ENCODE measurements at regions not wholly inside any gene's neighbourhood (a gene's known extent, or its start where the extent isn't known, plus 50 kb on each side); places are given as distances from the start of the nearest gene placed in this dataset.
"Not testable (repeated sequence)": the region's sequence is repeated elsewhere in the genome, so short reads cannot be mapped to it uniquely, and the experiment has no call there.

DNA sequence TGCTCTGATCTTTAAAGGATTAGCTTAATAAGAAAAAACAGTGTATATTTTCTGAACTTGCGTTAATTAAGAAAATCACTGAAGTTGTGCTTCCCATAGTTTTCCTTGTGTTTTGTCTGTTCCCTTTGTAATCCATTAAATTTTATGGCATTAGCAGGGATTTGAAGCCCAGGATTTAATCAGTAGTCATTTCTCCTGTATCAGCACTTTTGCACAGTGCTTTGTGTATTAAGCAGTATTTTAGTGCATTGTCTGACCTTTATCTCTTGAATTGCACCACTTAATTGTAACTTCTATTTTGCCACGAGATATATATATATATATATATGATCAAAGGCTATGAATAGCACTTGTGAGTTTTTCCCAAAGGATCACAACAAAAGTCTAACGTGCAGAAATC, 133.7 kb downstream of the S1PR1 start:
- TF ChIP-seq, protein P1, sequence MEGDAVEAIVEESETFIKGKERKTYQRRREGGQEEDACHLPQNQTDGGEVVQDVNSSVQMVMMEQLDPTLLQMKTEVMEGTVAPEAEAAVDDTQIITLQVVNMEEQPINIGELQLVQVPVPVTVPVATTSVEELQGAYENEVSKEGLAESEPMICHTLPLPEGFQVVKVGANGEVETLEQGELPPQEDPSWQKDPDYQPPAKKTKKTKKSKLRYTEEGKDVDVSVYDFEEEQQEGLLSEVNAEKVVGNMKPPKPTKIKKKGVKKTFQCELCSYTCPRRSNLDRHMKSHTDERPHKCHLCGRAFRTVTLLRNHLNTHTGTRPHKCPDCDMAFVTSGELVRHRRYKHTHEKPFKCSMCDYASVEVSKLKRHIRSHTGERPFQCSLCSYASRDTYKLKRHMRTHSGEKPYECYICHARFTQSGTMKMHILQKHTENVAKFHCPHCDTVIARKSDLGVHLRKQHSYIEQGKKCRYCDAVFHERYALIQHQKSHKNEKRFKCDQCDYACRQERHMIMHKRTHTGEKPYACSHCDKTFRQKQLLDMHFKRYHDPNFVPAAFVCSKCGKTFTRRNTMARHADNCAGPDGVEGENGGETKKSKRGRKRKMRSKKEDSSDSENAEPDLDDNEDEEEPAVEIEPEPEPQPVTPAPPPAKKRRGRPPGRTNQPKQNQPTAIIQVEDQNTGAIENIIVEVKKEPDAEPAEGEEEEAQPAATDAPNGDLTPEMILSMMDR (conservative IDR thresholded peaks at IDR 0.05) = no peak
- H3K27ac ChIP-seq = no peak overlapping the region

- TF ChIP-seq, protein P1 (conservative IDR thresholded peaks at IDR 0.05) = no peak
- H3K27ac ChIP-seq = no peak overlapping the region
Observed at GRCh38 chr1:101371259-101371658, 134.4 kb downstream of the S1PR1 start.

- TF ChIP-seq, protein P1 (conservative IDR thresholded peaks at IDR 0.05) = no peak
- H3K27ac ChIP-seq = no peak overlapping the region
Observed at GRCh38 chr1:101373570-101373969, 136.8 kb downstream of the S1PR1 start.

DNA sequence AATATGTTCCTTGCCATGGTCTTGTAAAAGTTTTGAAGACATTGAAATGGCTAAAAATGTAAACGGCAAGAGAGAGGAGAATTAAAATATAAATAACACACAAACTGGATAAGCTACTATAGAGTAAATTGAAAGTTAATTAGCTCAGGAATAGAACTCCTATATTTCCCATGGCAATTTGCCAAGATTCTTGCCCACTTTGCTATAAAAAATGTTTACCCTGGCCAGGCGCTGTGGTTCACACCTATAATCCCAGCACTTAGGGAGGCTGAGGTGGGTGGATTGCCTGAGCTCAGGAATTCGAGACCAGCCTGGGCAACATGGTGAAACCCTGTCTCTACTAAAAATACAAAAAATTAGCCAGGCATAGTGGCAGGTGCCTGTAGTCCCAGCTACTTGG, 138.6 kb downstream of the S1PR1 start:
- not testable (repeated sequence) for H3K27ac ChIP-seq

DNA sequence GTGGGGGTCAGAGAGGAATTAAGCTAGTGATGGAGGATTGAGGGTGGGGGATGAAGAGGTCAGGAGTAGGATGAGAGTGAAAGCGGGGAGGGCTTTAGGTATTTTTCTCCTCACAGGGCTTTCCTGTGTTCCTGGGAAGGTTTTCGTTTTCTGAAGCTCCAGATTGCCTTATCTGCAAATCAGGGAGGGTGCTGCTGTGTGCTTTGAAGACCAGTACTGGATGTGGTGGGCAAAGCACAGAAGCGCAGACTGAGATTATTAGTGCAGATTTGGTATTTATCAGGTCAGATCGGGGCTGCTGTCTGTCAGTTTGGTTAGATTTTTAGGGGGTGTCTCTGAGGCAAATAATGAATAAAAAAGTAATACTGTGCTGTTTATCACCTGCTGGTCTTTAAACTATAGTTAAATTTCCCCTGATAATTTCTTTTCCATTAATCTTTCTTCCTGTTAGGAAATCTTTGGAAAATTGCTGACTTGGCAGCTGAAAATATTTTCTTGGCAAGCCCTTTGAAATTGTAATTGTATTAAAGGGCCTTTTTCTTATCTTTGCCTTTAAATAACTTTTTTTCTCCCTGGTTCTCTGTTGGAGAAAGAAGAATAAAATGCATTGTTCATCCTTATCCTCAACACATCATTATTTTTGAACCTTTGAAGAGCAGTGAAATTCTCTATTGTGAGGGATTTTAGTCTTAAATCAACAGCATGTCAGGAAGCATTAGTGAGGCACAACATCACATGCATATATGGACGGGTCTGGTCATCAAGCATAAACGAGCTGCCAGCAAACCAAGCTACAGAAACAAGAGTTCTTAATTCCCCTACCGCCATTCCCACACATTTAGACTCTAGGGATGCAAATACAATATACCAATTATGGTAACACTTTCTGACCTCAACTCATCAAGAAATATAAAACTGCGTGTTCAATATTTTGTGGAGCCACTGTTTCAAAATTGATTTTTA, 139.6 kb downstream of the S1PR1 start:
- TF ChIP-seq, protein P1 (conservative IDR thresholded peaks at IDR 0.05) = no peak

DNA sequence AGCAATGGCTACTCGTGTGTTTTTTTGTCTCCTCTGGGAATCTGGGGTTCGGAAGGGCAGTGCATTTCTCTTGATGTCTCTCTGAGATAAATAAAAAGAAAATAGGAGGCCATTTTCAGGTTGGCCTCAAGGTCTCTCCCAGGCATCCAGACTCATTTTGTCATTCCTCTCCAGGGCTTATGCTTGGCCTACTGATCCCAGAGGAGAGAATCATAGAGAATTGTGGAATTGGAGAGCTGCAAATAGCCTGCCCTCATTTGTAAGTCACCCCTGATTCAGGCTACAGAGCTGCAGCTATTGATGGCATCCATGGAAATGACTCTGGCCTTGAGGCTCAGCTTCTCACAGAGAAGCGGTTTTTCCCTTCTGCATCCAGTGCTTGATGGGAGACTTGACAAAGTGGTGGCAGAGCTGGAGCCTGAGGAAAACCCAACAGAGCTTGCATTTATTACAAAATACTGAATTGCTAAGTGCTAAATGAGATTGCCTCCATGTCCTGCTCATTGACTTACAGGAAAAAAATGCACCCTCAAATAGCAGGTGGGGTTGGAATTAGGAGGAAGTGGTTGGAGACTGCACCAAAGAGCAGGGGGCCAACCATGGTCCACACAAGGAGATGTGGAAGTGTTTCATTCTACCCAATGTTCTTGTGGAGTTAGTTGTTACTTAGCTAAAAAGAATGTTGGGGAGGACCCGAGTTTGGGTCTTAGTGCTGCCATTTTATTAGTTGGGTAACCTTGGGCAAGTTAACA, 140.4 kb downstream of the S1PR1 start:
- H3K27ac ChIP-seq = no peak overlapping the region
- TF ChIP-seq, protein P1 (conservative IDR thresholded peaks at IDR 0.05) = no peak

More for the DNA sequence above, 139.6 kb downstream of the S1PR1 start:
- H3K27ac ChIP-seq = no peak overlapping the region

- TF ChIP-seq, protein P1 (conservative IDR thresholded peaks at IDR 0.05) = no peak
- H3K27ac ChIP-seq = no peak overlapping the region
Observed at GRCh38 chr1:101379037-101379436, 142.2 kb downstream of the S1PR1 start.

Measured in VCaP (cell line).